SK-N-DZ (cell line): ENCODE measurements at regions not wholly inside any gene's neighbourhood (a gene's known extent, or its start where the extent isn't known, plus 50 kb on each side); places are given as distances from the start of the nearest gene placed in this dataset.

ENCODE experiments used
- DNase-seq: peaks from one replicate; pipeline ENCODE4 v3.0.0-alpha.2; 2015; ENCODE audit warnings: low spot score
- small RNA-seq, 2 experiments: library from RNA; depleted of rRNA; stranded (forward); fragments of <200 nt; gene quantifications; one replicate each; pipeline ENCODE3, GENCODE V24; 2014

DNA sequence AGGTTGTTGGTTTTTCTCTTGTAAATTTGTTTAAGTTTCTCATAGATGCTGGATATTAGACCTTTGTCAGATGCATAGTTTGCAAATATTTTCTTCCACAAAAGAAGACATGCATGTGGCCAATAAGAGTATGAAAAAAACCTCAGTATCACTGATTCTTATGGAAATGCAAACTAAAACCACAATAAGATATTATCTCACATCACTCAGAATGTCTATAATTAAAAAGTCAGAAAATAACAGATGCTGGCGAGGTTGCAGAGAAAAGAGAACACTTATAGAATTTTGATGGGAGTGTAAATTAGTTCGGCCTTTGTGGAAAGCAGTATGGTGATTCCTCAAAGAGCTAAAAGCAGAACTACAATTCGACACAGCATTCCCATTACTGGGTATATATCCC is 1355.6 kb downstream of the FAM133A start:
- no peak for DNase-seq

DNA sequence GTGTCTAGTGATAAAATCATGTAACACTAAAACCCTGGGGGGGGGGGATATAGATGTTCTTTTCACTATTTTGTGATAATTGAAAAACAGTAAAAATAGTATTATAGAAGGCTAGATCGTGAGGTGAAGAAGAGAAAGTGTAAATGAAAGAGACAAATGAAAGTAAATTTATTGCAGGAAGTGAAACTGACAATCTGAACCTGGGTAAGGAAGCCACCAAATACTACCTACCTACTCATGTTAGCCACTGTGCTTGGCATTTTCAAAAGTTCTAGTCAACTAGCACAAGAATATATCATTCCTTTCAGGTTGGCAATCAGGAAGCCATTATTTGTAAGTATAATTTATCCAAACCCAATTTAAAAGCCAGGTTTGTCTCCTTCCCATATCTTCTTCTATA is 1366.1 kb downstream of the FAM133A start:
- DNase-seq = no peak

DNA sequence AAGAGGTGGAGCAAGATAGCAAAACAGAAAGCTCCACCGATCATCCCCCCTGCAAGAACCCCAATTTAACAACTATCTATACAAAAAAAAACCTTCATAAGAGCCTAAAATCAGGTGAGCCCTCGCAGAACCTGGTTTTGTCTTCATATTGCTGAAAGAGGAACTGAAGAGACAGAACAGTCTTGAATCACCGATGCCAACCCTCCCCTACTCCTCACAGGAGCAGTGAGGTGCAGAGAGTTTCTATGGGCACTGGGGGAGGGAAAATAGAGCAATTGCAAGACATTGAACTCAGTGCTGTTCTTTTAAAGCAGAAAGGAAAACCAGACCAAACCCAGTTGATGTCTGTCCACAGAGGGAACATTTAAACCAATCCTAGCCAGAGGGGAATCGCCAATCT is 1370.3 kb downstream of the FAM133A start:
- DNase-seq = no peak

DNA sequence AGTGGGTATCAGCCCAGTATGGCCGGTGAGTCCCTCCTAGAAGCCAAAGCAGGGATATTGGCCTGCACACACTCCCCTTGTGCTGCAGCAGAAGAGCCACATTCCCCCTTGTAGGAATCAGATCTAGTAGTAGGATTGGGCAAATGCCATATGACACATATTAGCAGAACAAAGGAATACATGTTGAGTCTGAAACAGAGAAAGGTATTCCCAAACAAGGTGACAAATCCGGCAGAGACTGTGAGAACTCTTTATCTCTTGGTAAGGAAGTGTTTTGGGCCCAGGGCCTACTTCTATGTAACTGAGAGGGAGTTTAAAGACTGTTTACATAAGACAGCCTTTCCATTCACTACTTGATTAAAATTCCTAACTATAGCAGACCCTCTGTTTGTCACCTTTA is 1382.0 kb downstream of the FAM133A start:
- DNase-seq = no peak

DNA sequence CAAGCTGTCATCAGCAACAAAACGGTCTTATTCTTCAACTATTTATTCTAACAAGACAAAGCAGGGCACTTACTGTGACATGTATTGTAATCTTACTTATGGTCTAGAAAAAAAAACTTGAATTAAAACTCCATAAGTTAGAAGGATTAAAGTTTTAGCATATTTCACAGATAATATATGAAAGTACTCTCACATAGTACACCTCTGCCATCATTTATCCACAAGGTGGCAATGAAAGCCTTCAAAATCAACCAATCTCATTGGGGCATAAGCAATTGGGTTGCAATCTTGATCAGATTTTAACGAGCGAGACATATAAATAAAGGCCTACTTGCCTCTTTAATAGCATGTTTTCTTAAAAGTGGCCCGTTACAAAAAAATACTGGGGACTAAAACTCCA is 1382.9 kb downstream of the FAM133A start:
- no peak for DNase-seq

DNA sequence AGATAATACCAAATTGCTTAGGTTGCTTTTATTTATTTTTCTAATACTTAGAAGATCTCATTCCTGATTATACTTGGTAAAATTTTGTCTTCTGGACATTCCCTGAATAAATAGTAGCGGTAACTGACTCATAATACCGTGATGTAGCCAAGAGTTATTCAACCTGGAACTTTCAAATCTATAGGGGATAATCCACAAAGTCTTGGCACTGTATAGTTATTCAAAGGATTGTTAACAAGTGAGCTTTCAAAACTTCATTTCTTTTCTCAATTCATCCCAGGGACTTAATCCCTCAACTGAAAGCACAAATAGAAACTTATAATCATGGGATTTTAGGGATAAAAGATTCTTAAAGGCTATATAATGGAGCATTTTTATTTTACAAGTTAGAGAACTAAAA is 1383.3 kb downstream of the FAM133A start:
- DNase-seq = no peak

DNA sequence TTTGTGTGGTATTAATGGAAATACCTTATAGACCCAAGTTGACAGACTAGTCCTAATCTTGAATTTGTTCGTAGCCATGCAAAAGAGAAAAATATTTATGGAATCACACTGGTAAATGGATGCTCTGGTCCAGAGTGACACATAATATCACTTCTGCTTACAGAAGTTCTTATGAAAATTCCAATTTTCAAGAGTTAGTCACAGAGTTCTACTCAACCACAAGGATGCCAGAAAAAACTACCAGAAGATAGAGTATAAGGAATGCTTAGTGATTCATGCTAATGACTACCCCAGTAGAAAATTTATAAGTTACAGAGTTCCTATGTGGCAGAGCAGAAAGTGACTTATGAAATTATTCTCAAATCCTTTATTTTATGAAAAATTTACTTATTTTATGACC is 1384.8 kb downstream of the FAM133A start:
- DNase-seq = no peak

DNA sequence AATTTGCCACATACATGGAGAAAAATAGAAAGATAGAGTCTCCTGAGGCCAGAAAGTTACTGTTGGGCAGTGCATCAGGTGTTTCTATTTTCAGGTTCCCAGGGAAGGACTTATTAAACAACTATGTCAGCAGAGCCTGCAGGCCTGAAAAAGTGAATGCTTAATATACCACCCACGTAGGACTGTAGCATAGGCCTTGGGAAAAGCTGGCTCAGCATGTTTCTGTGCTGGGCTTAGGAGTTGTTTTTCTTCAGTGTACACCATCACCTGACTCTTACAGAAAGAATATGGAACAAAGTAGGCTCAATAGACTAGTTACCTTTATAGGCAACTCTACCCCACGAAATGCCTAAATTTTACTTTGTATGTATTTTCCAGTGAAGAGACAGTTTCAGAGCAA is 1385.9 kb downstream of the FAM133A start:
- no peak for DNase-seq

DNA sequence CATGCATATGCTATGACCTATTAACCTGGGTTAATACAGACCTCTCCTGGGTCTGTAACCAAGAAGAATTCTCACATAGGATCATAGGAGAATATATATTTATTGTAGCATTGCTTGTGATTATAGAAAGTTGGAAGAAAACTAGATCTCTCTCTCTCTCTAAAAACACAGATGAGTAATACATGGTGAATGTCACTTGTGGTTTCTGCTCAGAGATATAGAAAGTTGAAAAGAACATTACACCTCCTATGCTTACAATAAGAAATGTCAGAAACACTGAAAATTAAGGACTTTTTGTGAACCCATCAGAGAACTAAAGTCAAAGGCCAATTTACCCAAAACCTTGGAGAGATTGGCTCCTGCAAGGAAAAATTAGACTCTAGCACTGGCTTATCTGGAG is 1389.5 kb downstream of the FAM133A start:
- no peak for DNase-seq

DNA sequence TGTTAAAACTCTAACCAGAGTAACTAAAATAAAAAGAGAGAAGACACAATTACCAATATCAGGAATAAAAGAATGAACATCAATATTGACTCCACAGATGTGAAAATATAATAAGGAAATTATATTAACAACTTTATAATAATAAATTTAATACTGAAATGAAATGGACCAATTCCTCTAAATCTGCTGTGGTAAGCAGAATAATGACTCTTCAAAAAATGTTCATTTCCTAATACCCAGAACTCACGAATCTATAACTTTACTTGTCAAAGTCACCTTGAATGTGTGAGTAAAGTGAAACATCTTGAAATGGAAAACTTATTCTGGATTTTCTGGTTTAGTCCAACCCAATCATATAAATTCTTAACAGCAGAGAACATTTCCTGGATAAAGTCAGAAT is 1391.1 kb downstream of the FAM133A start:
- no peak for DNase-seq

DNA sequence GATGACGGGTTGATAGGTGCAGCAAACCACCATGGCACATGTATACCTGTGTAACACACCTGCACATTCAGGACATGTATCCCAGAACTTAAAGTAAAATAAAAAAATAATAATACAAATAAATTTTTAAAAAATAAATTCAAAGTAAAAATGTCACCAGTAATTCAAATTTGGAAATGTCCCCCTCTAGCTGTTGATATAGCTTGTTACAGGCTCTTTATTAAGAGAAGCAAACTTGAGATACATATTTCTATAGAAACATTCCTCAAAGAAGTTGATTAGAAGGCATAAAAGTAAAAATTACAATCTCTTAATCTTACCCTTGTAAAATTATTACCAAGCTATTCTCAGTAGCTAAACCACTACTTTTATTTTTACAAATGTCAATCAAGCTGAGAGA is 1397.0 kb downstream of the FAM133A start:
- DNase-seq = no peak

DNA sequence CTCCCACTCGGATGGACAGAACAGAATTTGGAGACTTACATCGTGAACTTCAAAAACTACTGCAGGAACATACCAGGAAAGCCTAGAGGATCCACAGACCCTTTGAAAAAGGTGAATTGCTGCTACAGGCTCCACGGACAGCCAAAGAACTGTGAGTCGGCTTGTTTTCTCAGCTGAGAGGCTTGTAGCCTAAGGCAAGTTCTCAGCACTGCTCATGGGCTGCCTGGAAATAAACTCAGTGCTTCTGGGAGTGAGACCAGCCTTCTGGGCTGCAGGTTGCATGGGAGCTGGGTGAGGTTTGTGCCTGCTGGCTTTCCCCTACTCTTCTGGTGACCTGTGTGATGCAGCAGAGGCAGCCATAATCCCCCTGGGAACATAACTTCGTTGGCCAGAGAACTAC is 1397.6 kb downstream of the FAM133A start:
- no peak for DNase-seq

DNA sequence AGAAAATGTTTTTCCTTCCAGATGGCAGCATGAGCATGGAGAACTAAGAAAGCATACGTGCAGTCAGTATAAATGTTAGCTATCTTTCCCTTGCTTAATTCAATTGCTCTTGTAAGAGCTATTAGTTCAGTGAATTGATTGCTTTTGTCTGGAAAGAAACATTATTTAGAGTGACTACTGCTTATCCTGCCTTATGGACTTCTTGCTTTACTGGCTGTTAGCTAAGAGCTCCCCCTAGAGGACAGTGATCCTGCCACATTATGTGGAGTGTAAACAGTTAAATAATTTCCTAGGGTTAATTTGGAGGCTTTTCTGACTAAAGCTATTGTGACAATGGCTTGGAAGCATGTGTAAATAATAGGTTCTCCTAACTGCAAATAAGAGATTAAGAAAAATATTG is 1402.4 kb downstream of the FAM133A start:
- peak; percentile 11 for DNase-seq

DNA sequence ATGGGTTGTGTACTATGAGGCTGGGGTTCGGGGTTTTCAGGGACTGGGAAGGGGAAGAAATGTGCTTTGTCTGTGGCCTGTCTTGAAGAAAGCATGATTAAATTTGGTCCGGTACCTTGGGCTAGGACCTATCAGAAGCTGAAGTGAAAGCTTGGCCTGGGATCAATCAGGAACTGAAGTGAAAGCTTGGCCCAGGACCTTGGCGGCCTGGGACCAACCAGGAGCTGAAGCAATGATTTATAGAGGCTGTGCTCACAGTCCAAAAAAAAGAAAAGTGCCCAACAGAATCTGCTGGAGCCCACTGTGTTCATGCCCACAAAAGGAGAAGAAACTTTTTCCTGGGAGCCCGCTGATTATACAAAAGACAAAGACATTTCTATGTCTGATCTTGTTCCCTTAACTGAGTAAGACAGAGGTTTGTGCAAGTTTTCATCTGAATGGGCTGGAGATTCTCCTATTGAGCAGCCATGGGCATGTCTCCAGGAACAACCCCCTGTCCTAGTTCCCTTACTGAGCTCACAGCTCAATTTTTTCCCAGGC is 1427.9 kb downstream of the FAM133A start:
- DNase-seq = no peak

DNA sequence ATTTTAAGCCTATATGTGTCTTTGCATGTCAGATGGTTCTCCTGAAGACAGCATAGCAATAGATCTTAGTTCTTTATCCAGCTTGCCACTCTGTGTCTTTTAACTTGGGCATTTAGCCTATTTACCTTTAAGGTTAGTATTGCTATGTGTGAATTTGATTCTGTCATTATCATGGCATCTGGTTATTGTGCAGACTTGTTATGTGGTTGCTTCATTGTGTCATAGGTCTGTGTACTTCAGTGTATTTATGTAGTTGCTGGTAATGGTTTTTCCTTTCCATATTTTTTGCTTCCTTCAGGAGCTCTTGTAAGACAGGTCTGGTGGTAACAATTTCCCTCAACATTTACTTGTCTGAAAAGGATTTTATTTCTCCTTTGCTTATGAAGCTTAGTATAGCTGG is 1443.5 kb downstream of the FAM133A start:
- no peak for DNase-seq

DNA sequence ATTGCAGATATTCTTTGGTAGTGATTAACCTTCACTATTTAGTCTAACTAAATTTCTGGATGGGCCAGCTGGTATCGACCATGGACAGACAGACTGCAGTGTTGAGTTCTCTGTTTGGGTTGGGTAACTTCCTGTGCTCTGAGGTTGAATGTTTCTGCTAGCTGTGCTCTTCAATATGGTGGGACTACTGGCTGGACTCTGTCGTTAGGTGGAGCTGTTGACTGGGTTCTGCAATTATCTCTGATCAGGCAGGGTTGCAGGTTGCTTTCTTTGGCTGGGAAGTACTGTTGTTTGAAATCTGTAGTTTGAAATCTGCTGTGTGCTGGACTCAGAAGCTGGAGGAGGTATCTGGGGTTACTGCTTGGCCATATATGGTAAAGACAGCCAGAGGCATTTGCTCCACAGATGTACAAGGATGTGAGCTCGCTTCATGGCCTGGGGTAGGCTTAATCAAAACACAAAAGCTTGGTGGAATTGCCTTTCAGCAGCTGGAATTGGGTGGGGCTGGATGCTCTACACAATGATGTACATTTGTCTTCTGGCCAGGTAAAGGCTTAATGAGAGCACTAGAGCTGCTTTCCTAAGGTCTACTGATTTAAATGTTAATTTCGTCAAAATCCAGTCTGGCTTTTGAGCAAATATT is 1472.0 kb downstream of the FAM133A start:
- DNase-seq = no peak

DNA sequence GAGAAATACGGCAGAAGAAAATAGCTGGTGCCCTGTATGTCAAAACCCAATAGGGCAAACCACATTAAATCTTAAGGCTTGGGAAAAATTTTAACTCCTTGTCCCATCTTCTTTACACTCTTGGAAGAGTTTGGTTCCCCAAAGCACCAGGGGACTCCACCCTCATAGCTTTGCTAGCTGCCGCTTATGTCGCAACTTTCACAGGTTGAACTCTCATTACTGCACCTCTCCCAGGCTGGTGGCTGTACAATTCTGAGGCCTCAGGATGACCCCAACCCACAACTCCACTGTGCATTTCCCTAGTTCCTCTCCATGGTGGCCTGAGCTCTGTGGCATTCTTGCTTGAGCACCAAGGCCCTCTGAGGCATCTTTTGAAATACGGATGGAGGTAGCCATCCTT is 1478.8 kb downstream of the FAM133A start:
- DNase-seq = no peak

DNA sequence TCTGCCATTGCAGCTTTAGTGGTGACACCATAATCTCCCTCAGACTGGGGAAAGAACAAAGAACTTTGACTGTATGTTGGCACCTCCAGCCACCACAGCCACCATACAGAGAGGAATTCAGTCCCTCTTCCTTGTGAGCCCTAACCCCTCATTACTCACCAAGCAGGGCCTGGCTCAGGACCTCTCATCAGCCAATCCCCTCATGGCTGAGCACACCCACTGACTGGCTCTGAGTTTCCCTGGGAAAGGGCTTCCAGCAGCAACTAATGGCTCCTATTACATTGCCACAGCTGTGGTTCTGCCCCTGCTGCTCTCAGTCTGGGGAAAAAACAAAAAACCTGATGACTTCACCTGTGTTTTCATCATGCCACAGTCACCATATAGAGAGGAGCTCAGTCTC is 1482.6 kb downstream of the FAM133A start:
- DNase-seq = no peak

Small RNA genes lying in the stretch of these regions (small RNA-seq; reads per million reads assigned to genes)
- gene MIR548M = 0 reads per million in 2 experiments
